HG03025 (cell line): ENCODE measurements at regions not wholly inside any gene's neighbourhood (a gene's known extent, or its start where the extent isn't known, plus 50 kb on each side); places are given as distances from the start of the nearest gene placed in this dataset.
A peak's percentile ranks its signal among the peaks of the same experiment; 100 is the strongest.

ENCODE experiments used
- ATAC-seq: cut with Tn5 transposase; IDR thresholded peaks from one replicate; pipeline ENCODE4 v1.9.1; 2021; ENCODE audit warnings: mild to moderate bottlenecking, moderate library complexity; ENCODE audit not compliant: unreplicated experiment, low FRiP score

- no peak for ATAC-seq
Measured at GRCh38 chr15:39275066-39275465, 305.8 kb upstream of the THBS1 start.

GRCh38 chr15:39279311-39279710 lies 301.6 kb upstream of the THBS1 start:
- ATAC-seq: no peak

GRCh38 chr15:39281094-39281493 lies 299.8 kb upstream of the THBS1 start:
- no peak for ATAC-seq

- no peak for ATAC-seq
Measured at GRCh38 chr15:39282663-39283208, 298.1 kb upstream of the THBS1 start.

GRCh38 chr15:39283531-39283930 lies 297.3 kb upstream of the THBS1 start:
- no peak for ATAC-seq

- ATAC-seq: no peak
Measured at GRCh38 chr15:39285071-39285470, 295.8 kb upstream of the THBS1 start.

GRCh38 chr15:39285663-39286062 lies 295.2 kb upstream of the THBS1 start:
- ATAC-seq: no peak

GRCh38 chr15:39286706-39287105 lies 294.2 kb upstream of the THBS1 start:
- ATAC-seq: no peak

GRCh38 chr15:39287322-39288195 lies 293.3 kb upstream of the THBS1 start:
- ATAC-seq: no peak

GRCh38 chr15:39290711-39291435 lies 290.0 kb upstream of the THBS1 start:
- no peak for ATAC-seq

- ATAC-seq: no peak
Measured at GRCh38 chr15:39291690-39292089, 289.2 kb upstream of the THBS1 start.

GRCh38 chr15:39296955-39297354 lies 283.9 kb upstream of the THBS1 start:
- peak; percentile 69 for ATAC-seq

- ATAC-seq: no peak
Measured at GRCh38 chr15:39298271-39298962, 282.5 kb upstream of the THBS1 start.

GRCh38 chr15:39299486-39300267 lies 281.2 kb upstream of the THBS1 start:
- no peak for ATAC-seq

- no peak for ATAC-seq
Measured at GRCh38 chr15:39300451-39301153, 280.3 kb upstream of the THBS1 start.

GRCh38 chr15:39301589-39301999 lies 279.3 kb upstream of the THBS1 start:
- no peak for ATAC-seq

GRCh38 chr15:39302936-39303335 lies 277.9 kb upstream of the THBS1 start:
- ATAC-seq: no peak

GRCh38 chr15:39304201-39304841 lies 276.6 kb upstream of the THBS1 start:
- ATAC-seq: no peak
